ENCODE measurements at regions not wholly inside any gene's neighbourhood (a gene's known extent, or its start where the extent isn't known, plus 50 kb on each side); places are given as distances from the start of the nearest gene placed in this dataset.

- no peak for DNase-seq (ENCODE audit: low spot score)
- Mint-ChIP-seq H3K27me3 (ENCODE audit: low read depth) (no peaks in the 10 kb centered on the region), H3K4me1 (ENCODE audit: low read depth) (no peaks in the 10 kb centered on the region), H3K36me3 (ENCODE audit: low read depth) (no peaks in the 10 kb centered on the region), H3K4me3 (no peak overlapping the region), H3K9me3 (peaks cover 33% of the 10 kb centered on the region), H3K27ac (no peak overlapping the region)
Measured at GRCh38 chr17:54046570-54046969, 223.8 kb downstream of the KIF2B start.

- no peak overlapping the region for H3K27ac Mint-ChIP-seq
- H3K27me3 Mint-ChIP-seq (ENCODE audit: low read depth) = no peaks in the 10 kb centered on the region
- H3K36me3 Mint-ChIP-seq (ENCODE audit: low read depth) = peaks cover 2% of the 10 kb centered on the region
- no peak for DNase-seq (ENCODE audit: low spot score)
- H3K4me3 Mint-ChIP-seq = no peak overlapping the region
- H3K4me1 Mint-ChIP-seq (ENCODE audit: low read depth) = no peaks in the 10 kb centered on the region
- peaks cover 49% of the 10 kb centered on the region for H3K9me3 Mint-ChIP-seq
Measured at GRCh38 chr17:54063639-54064038, 240.9 kb downstream of the KIF2B start.

GRCh38 chr17:54085020-54085419 is 262.3 kb downstream of the KIF2B start:
- no peaks in the 10 kb centered on the region for H3K4me1 Mint-ChIP-seq (ENCODE audit: low read depth)
- H3K36me3 Mint-ChIP-seq (ENCODE audit: low read depth) = no peaks in the 10 kb centered on the region
- H3K4me3 Mint-ChIP-seq = no peak overlapping the region
- DNase-seq (ENCODE audit: low spot score) = no peak
- H3K27ac Mint-ChIP-seq = no peak overlapping the region
- no peaks in the 10 kb centered on the region for H3K27me3 Mint-ChIP-seq (ENCODE audit: low read depth)
- peaks cover 57% of the 10 kb centered on the region for H3K9me3 Mint-ChIP-seq

GRCh38 chr17:54085934-54086333 is 263.2 kb downstream of the KIF2B start:
- Mint-ChIP-seq H3K4me1 (ENCODE audit: low read depth) (no peaks in the 10 kb centered on the region), H3K27me3 (ENCODE audit: low read depth) (no peaks in the 10 kb centered on the region), H3K36me3 (ENCODE audit: low read depth) (no peaks in the 10 kb centered on the region), H3K27ac (no peak overlapping the region), H3K9me3 (peaks cover 64% of the 10 kb centered on the region), H3K4me3 (no peak overlapping the region)
- DNase-seq (ENCODE audit: low spot score) = no peak

- H3K36me3 Mint-ChIP-seq (ENCODE audit: low read depth) = no peaks in the 10 kb centered on the region
- no peak for DNase-seq (ENCODE audit: low spot score)
- H3K4me1 Mint-ChIP-seq (ENCODE audit: low read depth) = no peaks in the 10 kb centered on the region
- H3K9me3 Mint-ChIP-seq = peaks cover 30% of the 10 kb centered on the region
- H3K4me3 Mint-ChIP-seq = no peak overlapping the region
- H3K27ac Mint-ChIP-seq = no peak overlapping the region
- H3K27me3 Mint-ChIP-seq (ENCODE audit: low read depth) = no peaks in the 10 kb centered on the region
Measured at GRCh38 chr17:54096216-54096615, 273.5 kb downstream of the KIF2B start.

GRCh38 chr17:54099221-54099620 is 276.5 kb downstream of the KIF2B start:
- Mint-ChIP-seq H3K9me3 (peaks cover 32% of the 10 kb centered on the region), H3K4me3 (no peak overlapping the region), H3K4me1 (ENCODE audit: low read depth) (no peaks in the 10 kb centered on the region), H3K27ac (no peak overlapping the region), H3K27me3 (ENCODE audit: low read depth) (no peaks in the 10 kb centered on the region), H3K36me3 (ENCODE audit: low read depth) (no peaks in the 10 kb centered on the region)
- no peak for DNase-seq (ENCODE audit: low spot score)

- Mint-ChIP-seq H3K27ac (no peak overlapping the region), H3K4me3 (no peak overlapping the region), H3K4me1 (ENCODE audit: low read depth) (no peaks in the 10 kb centered on the region), H3K9me3 (peaks cover 48% of the 10 kb centered on the region), H3K36me3 (ENCODE audit: low read depth) (no peaks in the 10 kb centered on the region), H3K27me3 (ENCODE audit: low read depth) (no peaks in the 10 kb centered on the region)
- no peak for DNase-seq (ENCODE audit: low spot score)
Measured at GRCh38 chr17:54102246-54102645, 279.5 kb downstream of the KIF2B start.

GRCh38 chr17:54111576-54111975 is 288.8 kb downstream of the KIF2B start:
- DNase-seq (ENCODE audit: low spot score) = no peak
- Mint-ChIP-seq H3K36me3 (ENCODE audit: low read depth) (no peaks in the 10 kb centered on the region), H3K4me3 (no peak overlapping the region), H3K27ac (no peak overlapping the region), H3K4me1 (ENCODE audit: low read depth) (no peaks in the 10 kb centered on the region), H3K9me3 (peaks cover 27% of the 10 kb centered on the region), H3K27me3 (ENCODE audit: low read depth) (no peaks in the 10 kb centered on the region)

GRCh38 chr17:54117452-54117851 is 294.7 kb downstream of the KIF2B start:
- H3K27me3 Mint-ChIP-seq (ENCODE audit: low read depth) = no peaks in the 10 kb centered on the region
- no peak overlapping the region for H3K27ac Mint-ChIP-seq
- no peak overlapping the region for H3K4me3 Mint-ChIP-seq
- no peak for DNase-seq (ENCODE audit: low spot score)
- H3K36me3 Mint-ChIP-seq (ENCODE audit: low read depth) = no peaks in the 10 kb centered on the region
- H3K4me1 Mint-ChIP-seq (ENCODE audit: low read depth) = no peaks in the 10 kb centered on the region
- H3K9me3 Mint-ChIP-seq = peaks cover 21% of the 10 kb centered on the region

- H3K27me3 Mint-ChIP-seq (ENCODE audit: low read depth) = no peaks in the 10 kb centered on the region
- no peaks in the 10 kb centered on the region for H3K36me3 Mint-ChIP-seq (ENCODE audit: low read depth)
- H3K4me1 Mint-ChIP-seq (ENCODE audit: low read depth) = no peaks in the 10 kb centered on the region
- no peak for DNase-seq (ENCODE audit: low spot score)
- H3K9me3 Mint-ChIP-seq = peaks cover 45% of the 10 kb centered on the region
- H3K4me3 Mint-ChIP-seq = no peak overlapping the region
- no peak overlapping the region for H3K27ac Mint-ChIP-seq
Measured at GRCh38 chr17:54124456-54124855, 301.7 kb downstream of the KIF2B start.

GRCh38 chr17:54153423-54153822 is 330.7 kb downstream of the KIF2B start:
- Mint-ChIP-seq H3K27ac (no peak overlapping the region), H3K4me1 (ENCODE audit: low read depth) (no peaks in the 10 kb centered on the region), H3K4me3 (no peak overlapping the region), H3K27me3 (ENCODE audit: low read depth) (no peaks in the 10 kb centered on the region), H3K9me3 (peaks cover 44% of the 10 kb centered on the region), H3K36me3 (ENCODE audit: low read depth) (no peaks in the 10 kb centered on the region)
- DNase-seq (ENCODE audit: low spot score) = no peak

GRCh38 chr17:54157542-54157941 is 334.8 kb downstream of the KIF2B start:
- Mint-ChIP-seq H3K4me3 (no peak overlapping the region), H3K4me1 (ENCODE audit: low read depth) (no peaks in the 10 kb centered on the region), H3K27ac (no peak overlapping the region), H3K27me3 (ENCODE audit: low read depth) (no peaks in the 10 kb centered on the region), H3K9me3 (peaks cover 41% of the 10 kb centered on the region), H3K36me3 (ENCODE audit: low read depth) (no peaks in the 10 kb centered on the region)
- DNase-seq (ENCODE audit: low spot score) = no peak

GRCh38 chr17:54172096-54172984 is 349.6 kb downstream of the KIF2B start:
- no peaks in the 10 kb centered on the region for H3K4me1 Mint-ChIP-seq (ENCODE audit: low read depth)
- no peaks in the 10 kb centered on the region for H3K36me3 Mint-ChIP-seq (ENCODE audit: low read depth)
- no peaks in the 10 kb centered on the region for H3K27me3 Mint-ChIP-seq (ENCODE audit: low read depth)
- no peak for DNase-seq (ENCODE audit: low spot score)
- H3K27ac Mint-ChIP-seq = no peak overlapping the region
- H3K4me3 Mint-ChIP-seq = no peak overlapping the region
- H3K9me3 Mint-ChIP-seq = peaks cover 5% of the 10 kb centered on the region

GRCh38 chr17:54172985-54173316 is 350.2 kb downstream of the KIF2B start:
- H3K4me1 Mint-ChIP-seq (ENCODE audit: low read depth) = no peaks in the 10 kb centered on the region
- no peaks in the 10 kb centered on the region for H3K27me3 Mint-ChIP-seq (ENCODE audit: low read depth)
- DNase-seq (ENCODE audit: low spot score) = no peak
- H3K9me3 Mint-ChIP-seq = peaks cover 6% of the 10 kb centered on the region
- H3K27ac Mint-ChIP-seq = no peak overlapping the region
- H3K4me3 Mint-ChIP-seq = no peak overlapping the region
- no peaks in the 10 kb centered on the region for H3K36me3 Mint-ChIP-seq (ENCODE audit: low read depth)
